OCI-LY7 (cell line): ENCODE measurements at regions not wholly inside any gene's neighbourhood (a gene's known extent, or its start where the extent isn't known, plus 50 kb on each side); places are given as distances from the start of the nearest gene placed in this dataset.
A peak's percentile ranks its signal among the peaks of the same experiment; 100 is the strongest.

ENCODE experiments used
- BruUV-seq: library from RNA; stranded (reverse); fragments of 400-500 nt; replicated peaks from 2 replicates; lab custom pipeline; 2021; lab: Mats Ljungman, UMichigan
- CTCF ChIA-PET: fragments of 300-600 bp; sonication (Branson Sonifier 250); formaldehyde crosslinking; loops from one replicate; lab custom pipeline; 2022; ENCODE audit warnings: antibody characterized with exemption; ENCODE audit not compliant: unreplicated experiment; lab: Charles Lee
- POLR2A ChIA-PET: fragments of 300-600 bp; sonication (Branson Sonifier 250); formaldehyde crosslinking; loops from one replicate; lab custom pipeline; 2022; ENCODE audit warnings: antibody characterized with exemption; lab: Charles Lee
- DNase-seq: peaks from one replicate; pipeline ENCODE4 v3.0.0-alpha.2; 2015; ENCODE audit warnings: low spot score
- H2AFZ ChIP-seq: fragments of 200-600 bp; sonication (generic), shearing (Covaris generic); 2 replicates; pipeline ENCODE4 v1.6.1; 2014; ENCODE audit warnings: mild to moderate bottlenecking, antibody characterized with exemption, low read length, moderate library complexity
- H3K27ac ChIP-seq: fragments of 200-600 bp; sonication (generic); 2 replicates; pipeline ENCODE4 v1.5.1; 2014; ENCODE audit warnings: mixed run types, low read depth, mild to moderate bottlenecking, moderate library complexity, low read length, inconsistent platforms; ENCODE audit not compliant: poor library complexity, severe bottlenecking
- H3K36me3 ChIP-seq: fragments of 200-600 bp; sonication (generic); 2 replicates; pipeline ENCODE4 v1.6.1; 2014; ENCODE audit warnings: mild to moderate bottlenecking, antibody characterized with exemption, low read length, moderate library complexity, mixed read lengths; ENCODE audit not compliant: insufficient read depth
- H3K4me1 ChIP-seq: fragments of 200-600 bp; sonication (generic); 2 replicates; pipeline ENCODE4 v1.5.1; 2014; ENCODE audit warnings: mild to moderate bottlenecking, low read length; ENCODE audit not compliant: insufficient read depth, poor library complexity, severe bottlenecking
- H3K4me2 ChIP-seq: fragments of 200-600 bp; sonication (generic); 2 replicates; pipeline ENCODE4 v1.6.1; 2014; ENCODE audit warnings: mild to moderate bottlenecking, low read length
- H3K4me3 ChIP-seq: fragments of 200-600 bp; sonication (generic); 2 replicates; pipeline ENCODE4 v1.5.1; 2014; ENCODE audit warnings: mild to moderate bottlenecking, low read depth, low read length; ENCODE audit not compliant: poor library complexity, severe bottlenecking
- H3K79me2 ChIP-seq: fragments of 200-600 bp; sonication (generic); 2 replicates; pipeline ENCODE4 v1.6.1; 2016; ENCODE audit warnings: low read depth, mild to moderate bottlenecking, low read length, moderate library complexity, mixed read lengths; ENCODE audit not compliant: insufficient read depth
- H3K9me2 ChIP-seq: fragments of 200-600 bp; sonication (generic); 2 replicates; pipeline ENCODE4 v1.6.1; 2016; ENCODE audit warnings: mild to moderate bottlenecking, low read length, mixed read lengths; ENCODE audit not compliant: insufficient read depth
- H3K9me3 ChIP-seq: fragments of 200-600 bp; sonication (generic); 2 replicates; pipeline ENCODE4 v1.6.1; 2014; ENCODE audit warnings: mild to moderate bottlenecking, mixed run types, low read length, mixed read lengths
- H4K20me1 ChIP-seq: fragments of 200-600 bp; sonication (generic); 2 replicates; pipeline ENCODE4 v1.6.1; 2014; ENCODE audit warnings: mild to moderate bottlenecking, antibody characterized with exemption, low read length, moderate library complexity, mixed read lengths; ENCODE audit not compliant: insufficient read depth
- CTCF ChIP-seq: fragments of 200-600 bp; sonication (generic); conservative IDR thresholded peaks from 2 replicates; pipeline ENCODE4 v1.5.1; 2014; ENCODE audit warnings: mild to moderate bottlenecking, antibody characterized with exemption, low read length, moderate library complexity, mixed read lengths
- EZH2phosphoT487 ChIP-seq: fragments of 200-600 bp; sonication (generic); IDR thresholded peaks from 2 replicates; pipeline ENCODE4 v1.6.1; 2018; ENCODE audit warnings: low read depth, borderline replicate concordance, mild to moderate bottlenecking, mixed run types, antibody characterized with exemption, low read length, moderate library complexity, mixed read lengths
- intact Hi-C: fragments of 100-400 bp; cut with micrococcal nuclease; formaldehyde crosslinking; loops from one replicate; pipeline ENCODE4 v1.10.0; 2022; ENCODE audit not compliant: unreplicated experiment

- H3K4me2 ChIP-seq = no peak overlapping the region
- no peaks in the 10 kb centered on the region for H4K20me1 ChIP-seq
- no peak for TF ChIP-seq EZH2phosphoT487
- TF ChIP-seq CTCF = no peak
- H3K4me3 ChIP-seq = no peak overlapping the region
- no peaks in the 10 kb centered on the region for H3K79me2 ChIP-seq
- DNase-seq = no peak
- H3K9me2 ChIP-seq = no peaks in the 10 kb centered on the region
- no peaks in the 10 kb centered on the region for H3K9me3 ChIP-seq
- no peaks in the 10 kb centered on the region for H3K36me3 ChIP-seq
- no TSS peak for BruUV-seq
- H3K27ac ChIP-seq = no peak overlapping the region
- intact Hi-C loops = no loop called here
- no peaks in the 10 kb centered on the region for H3K4me1 ChIP-seq
- H2AFZ ChIP-seq = no peak overlapping the region
- ChIA-PET CTCF (no interaction called here), POLR2A (interaction anchor here (0.6 to 0.8 kb wide), 2 partner anchors 37 to 357 kb away, joined by 3 to 8 read pairs; no protein-coding TSS in a partner anchor)
These were observed 170.6 kb downstream of the KDR start for GRCh38 chr4:54954656-54955388.

GRCh38 chr4:54946741-54947140 lies 178.7 kb downstream of the KDR start:
- no peaks in the 10 kb centered on the region for H4K20me1 ChIP-seq
- H3K4me3 ChIP-seq = no peak overlapping the region
- ChIA-PET CTCF (no interaction called here), POLR2A (interaction anchor here (0.6 kb wide), 1 partner anchor 16 kb away, joined by 4 read pairs; no protein-coding TSS in a partner anchor)
- no peaks in the 10 kb centered on the region for H3K36me3 ChIP-seq
- no peak overlapping the region for H3K27ac ChIP-seq
- no TSS peak for BruUV-seq
- intact Hi-C loops = no loop called here
- H3K9me3 ChIP-seq = no peaks in the 10 kb centered on the region
- no peak overlapping the region for H2AFZ ChIP-seq
- peaks cover 15% of the 10 kb centered on the region for H3K4me1 ChIP-seq
- no peaks in the 10 kb centered on the region for H3K9me2 ChIP-seq
- no peak for DNase-seq
- TF ChIP-seq CTCF = no peak
- no peak for TF ChIP-seq EZH2phosphoT487
- no peaks in the 10 kb centered on the region for H3K79me2 ChIP-seq
- no peak overlapping the region for H3K4me2 ChIP-seq

DNA sequence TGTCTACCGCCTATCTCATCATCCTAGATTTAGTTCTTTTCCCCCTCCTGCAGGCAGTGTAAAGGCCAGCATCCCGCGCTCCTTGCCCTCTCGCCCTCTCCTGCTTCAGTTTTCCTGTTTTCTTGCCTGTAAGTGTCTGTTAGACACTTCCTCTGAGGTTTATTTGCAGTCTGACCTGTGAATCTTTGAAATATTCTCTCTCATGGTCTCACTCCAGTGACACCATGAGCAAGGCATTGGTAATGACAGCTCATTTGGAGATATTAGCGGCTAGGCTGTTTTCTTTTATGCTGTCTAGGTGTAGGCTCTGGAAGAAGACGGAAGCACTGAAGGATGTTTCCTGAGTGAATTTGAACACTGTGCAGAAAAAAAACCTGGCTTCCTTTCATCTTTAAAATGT lies 179.6 kb downstream of the KDR start:
- CTCF ChIA-PET = no interaction called here
- Histone ChIP-seq H3K4me1 (peaks cover 23% of the 10 kb centered on the region), H3K9me2 (no peaks in the 10 kb centered on the region), H2AFZ (no peak overlapping the region), H3K4me3 (no peak overlapping the region), H4K20me1 (no peaks in the 10 kb centered on the region), H3K36me3 (no peaks in the 10 kb centered on the region), H3K79me2 (no peaks in the 10 kb centered on the region), H3K27ac (no peak overlapping the region), H3K9me3 (no peaks in the 10 kb centered on the region), H3K4me2 (no peak overlapping the region)
- intact Hi-C loops = no loop called here
- POLR2A ChIA-PET = no interaction called here
- no peak for TF ChIP-seq EZH2phosphoT487
- no peak for TF ChIP-seq CTCF
- BruUV-seq = no TSS peak
- peak; percentile 26 for DNase-seq
